Neuronal stem cell (in vitro differentiated cells): ENCODE measurements at regions not wholly inside any gene's neighbourhood (a gene's known extent, or its start where the extent isn't known, plus 50 kb on each side); places are given as distances from the start of the nearest gene placed in this dataset.
A peak's percentile ranks its signal among the peaks of the same experiment; 100 is the strongest.
"Not testable (repeated sequence)": the region's sequence is repeated elsewhere in the genome, so short reads cannot be mapped to it uniquely, and the experiment has no call there.

Experiments
- DNase-seq: peaks from one replicate; pipeline ENCODE4 v3.0.0-alpha.2; 2013; ENCODE audit warnings: low spot score
- H2AFZ ChIP-seq: one replicate; pipeline ENCODE4 v1.6.1; 2013; ENCODE audit warnings: mild to moderate bottlenecking, low read length, inconsistent platforms
- H2AK5ac ChIP-seq: 2 replicates; pipeline ENCODE4 v1.6.1; 2013; ENCODE audit warnings: low read depth, mild to moderate bottlenecking, inconsistent platforms, low read length, moderate library complexity, mixed read lengths
- H2BK120ac ChIP-seq: 2 replicates; pipeline ENCODE4 v1.6.1; 2013; ENCODE audit warnings: low read depth, mild to moderate bottlenecking, inconsistent platforms, low read length, moderate library complexity, mixed read lengths
- H2BK12ac ChIP-seq: one replicate; pipeline ENCODE4 v1.6.1; 2013; ENCODE audit warnings: low read length, inconsistent platforms
- H2BK15ac ChIP-seq: 2 replicates; pipeline ENCODE4 v1.6.1; 2013; ENCODE audit warnings: mild to moderate bottlenecking, low read length, inconsistent platforms, mixed read lengths
- H2BK5ac ChIP-seq: one replicate; pipeline ENCODE4 v1.6.1; 2013; ENCODE audit warnings: inconsistent platforms, mild to moderate bottlenecking, low read length, moderate library complexity
- H3K14ac ChIP-seq: one replicate; pipeline ENCODE4 v1.6.1; 2013; ENCODE audit warnings: low read length, inconsistent platforms
- H3K18ac ChIP-seq: 2 replicates; pipeline ENCODE4 v1.6.1; 2013; ENCODE audit warnings: low read length, inconsistent platforms
- H3K23ac ChIP-seq: 2 replicates; pipeline ENCODE4 v1.6.1; 2013; ENCODE audit warnings: low read depth, mild to moderate bottlenecking, mixed read lengths, low read length, inconsistent platforms; ENCODE audit not compliant: poor library complexity
- H3K27ac ChIP-seq: replicated peaks from 3 replicates; pipeline ENCODE4 v1.5.1; 2013; ENCODE audit warnings: low read length, inconsistent platforms
- H3K27me3 ChIP-seq, 3 experiments: 2 replicates each; pipeline ENCODE4 v1.6.1; 2013; ENCODE audit warnings: low read length in 3 of 3, mild to moderate bottlenecking in 2 of 3, inconsistent platforms in 1 of 3, low read depth in 1 of 3, mixed read lengths in 1 of 3, moderate library complexity in 1 of 3; ENCODE audit not compliant: control insufficient read depth in 3 of 3, insufficient read depth in 3 of 3
- H3K36me3 ChIP-seq, 2 donors: replicated peaks in 1 of 2; 2 replicates each; pipeline ENCODE4 v1.6.1; 2013; ENCODE audit warnings: low read length in 2 of 2; ENCODE audit not compliant: control insufficient read depth in 2 of 2, insufficient read depth in 2 of 2
- H3K4ac ChIP-seq: 2 replicates; pipeline ENCODE4 v1.6.1; 2013; ENCODE audit warnings: inconsistent platforms, mild to moderate bottlenecking, low read length, moderate library complexity
- H3K4me1 ChIP-seq, 2 donors: 1 replicate in 1 of 2; 2 replicates in 1 of 2; pipeline ENCODE4 v1.6.1; 2013; ENCODE audit warnings: low read length in 2 of 2, low read depth in 1 of 2; ENCODE audit not compliant: control insufficient read depth in 2 of 2, insufficient read depth in 1 of 2
- H3K4me2 ChIP-seq: one replicate; pipeline ENCODE4 v1.6.1; 2013; ENCODE audit warnings: mild to moderate bottlenecking, low read length, inconsistent platforms; ENCODE audit not compliant: insufficient read depth, poor library complexity, severe bottlenecking
- H3K4me3 ChIP-seq, 2 donors: 2 replicates each; pipeline ENCODE4 v1.5.1; 2013; ENCODE audit warnings: low read length in 2 of 2, mild to moderate bottlenecking in 2 of 2, inconsistent platforms in 1 of 2, moderate library complexity in 1 of 2
- H3K79me1 ChIP-seq: one replicate; pipeline ENCODE4 v1.6.1; 2013; ENCODE audit warnings: low read depth, mild to moderate bottlenecking, inconsistent platforms, low read length, moderate library complexity
- H3K9ac ChIP-seq: one replicate; pipeline ENCODE4 v1.6.1; 2013; ENCODE audit warnings: mild to moderate bottlenecking, low read depth, low read length, inconsistent platforms; ENCODE audit not compliant: poor library complexity
- H3K9me3 ChIP-seq, 2 donors: replicated peaks in 1 of 2; 2 replicates each; pipeline versions ENCODE3 to v1.6.1; 2013; ENCODE audit warnings: low read length in 2 of 2, mild to moderate bottlenecking in 2 of 2, inconsistent platforms in 1 of 2, low read depth in 1 of 2, mixed read lengths in 1 of 2, moderate library complexity in 1 of 2; ENCODE audit not compliant: control insufficient read depth in 2 of 2, insufficient read depth in 1 of 2
- H4K8ac ChIP-seq: one replicate; pipeline ENCODE4 v1.6.1; 2013; ENCODE audit warnings: low read depth, mild to moderate bottlenecking, inconsistent platforms, low read length, moderate library complexity
- H4K91ac ChIP-seq: one replicate; pipeline ENCODE4 v1.6.1; 2013; ENCODE audit warnings: low read length, low read depth, mild to moderate bottlenecking, inconsistent platforms; ENCODE audit not compliant: poor library complexity
- WGBS, 2 donors: extraction: QIAGEN DNeasy Blood & Tissue Kit; methylation state at CpG; one replicate each; pipeline ENCODE4 v1.1.7; 2013; ENCODE audit warnings: missing lambda C conversion rate in 2 of 2, mixed read lengths in 1 of 2; ENCODE audit not compliant: insufficient read length in 2 of 2, insufficient replicate concordance in 1 of 2; ENCODE audit errors: extremely low coverage in 2 of 2; 5-methylcytosine and 5-hydroxymethylcytosine counted together

DNA sequence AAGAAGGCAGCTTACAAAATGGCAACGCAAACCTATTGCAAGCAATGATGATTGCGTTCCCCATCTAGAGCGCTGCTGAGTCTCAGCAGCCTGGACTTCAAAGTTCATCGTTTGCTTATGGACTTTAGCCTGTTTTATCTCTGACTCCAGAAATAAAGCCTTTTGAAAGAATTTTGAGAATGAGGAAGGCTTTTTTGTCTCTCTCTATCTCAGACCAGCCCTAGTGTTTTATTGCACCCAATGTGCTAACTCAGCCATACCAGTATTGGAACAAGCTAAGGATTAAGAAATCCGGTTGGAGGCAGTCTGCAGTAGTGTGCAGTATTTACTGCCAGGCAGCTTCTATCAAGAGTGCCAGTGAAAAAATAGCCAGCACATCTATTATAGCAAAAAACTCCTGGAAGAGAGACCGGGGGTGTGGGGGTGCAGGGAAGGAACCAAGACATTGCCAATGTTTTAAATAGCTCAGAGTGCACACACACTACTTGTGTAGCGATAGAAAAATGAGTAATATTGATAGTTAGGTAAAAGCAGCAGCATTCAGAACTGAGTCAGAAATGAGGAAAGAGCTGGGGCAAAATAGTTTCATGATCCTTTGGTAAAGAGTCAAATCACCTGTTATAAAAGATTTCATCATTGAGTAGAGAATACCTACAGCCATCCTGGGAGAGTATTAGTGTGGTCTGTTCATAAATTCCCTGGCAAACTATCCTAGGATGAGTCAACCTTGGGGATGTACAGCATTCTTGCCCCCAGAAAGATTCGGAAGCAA lies 219.0 kb downstream of the ZNF608 start:
- H3K4ac ChIP-seq = no peak overlapping the region
- H4K91ac ChIP-seq = no peak overlapping the region
- no peak for DNase-seq
- no peaks in the 10 kb centered on the region for H3K36me3 ChIP-seq
- no peak overlapping the region for H3K23ac ChIP-seq
- no peak overlapping the region for H2BK5ac ChIP-seq
- no CpG with 5 or more reads among the region's 8 CpGs for WGBS, 2 donors
- H3K9ac ChIP-seq = no peak overlapping the region
- H3K27me3 ChIP-seq = no peaks in the 10 kb centered on the region
- no peak overlapping the region for H4K8ac ChIP-seq
- H3K27ac ChIP-seq = no peak overlapping the region
- no peak overlapping the region for H2AK5ac ChIP-seq
- peaks cover 0 to 2% of the 10 kb centered on the region in 2 donors for H3K9me3 ChIP-seq
- no peak overlapping the region for H3K4me3 ChIP-seq
- H2AFZ ChIP-seq = peak overlapping the region; percentile 45
- no peak overlapping the region for H3K14ac ChIP-seq
- H2BK120ac ChIP-seq = no peak overlapping the region
- H3K18ac ChIP-seq = no peak overlapping the region
- H2BK15ac ChIP-seq = no peak overlapping the region
- no peak overlapping the region for H2BK12ac ChIP-seq
- H3K4me2 ChIP-seq = no peak overlapping the region
- H3K4me1 ChIP-seq = no peaks in the 10 kb centered on the region
- H3K79me1 ChIP-seq = no peaks in the 10 kb centered on the region

DNA sequence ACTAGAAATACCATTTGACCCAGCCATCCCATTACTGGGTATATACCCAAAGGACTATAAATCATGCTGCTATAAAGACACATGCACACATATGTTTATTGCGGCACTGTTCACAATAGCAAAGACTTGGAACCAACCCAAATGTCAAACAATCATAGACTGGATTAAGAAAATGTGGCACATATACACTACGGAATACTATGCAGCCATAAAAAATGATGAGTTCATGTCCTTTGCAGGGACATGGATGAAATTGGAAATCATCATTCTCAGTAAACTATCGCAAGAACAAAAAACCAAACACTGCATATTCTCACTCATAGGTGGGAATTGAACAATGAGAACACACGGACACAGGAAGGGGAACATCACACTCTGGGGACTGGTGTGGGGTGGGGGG lies 220.4 kb downstream of the ZNF608 start:
- not testable (repeated sequence) for H3K27me3 ChIP-seq, H3K18ac ChIP-seq, H3K36me3 ChIP-seq, H2AK5ac ChIP-seq, H3K9me3 ChIP-seq, H3K23ac ChIP-seq, H3K79me1 ChIP-seq, H2BK12ac ChIP-seq, H3K14ac ChIP-seq, H3K4ac ChIP-seq, H3K27ac ChIP-seq, H4K8ac ChIP-seq, H2BK5ac ChIP-seq, H3K4me3 ChIP-seq, DNase-seq, H2BK15ac ChIP-seq, H3K4me2 ChIP-seq, H2BK120ac ChIP-seq, H3K4me1 ChIP-seq, H3K9ac ChIP-seq, H2AFZ ChIP-seq, H4K91ac ChIP-seq
- no CpG with 5 or more reads among the region's 4 CpGs for WGBS, 2 donors

DNA sequence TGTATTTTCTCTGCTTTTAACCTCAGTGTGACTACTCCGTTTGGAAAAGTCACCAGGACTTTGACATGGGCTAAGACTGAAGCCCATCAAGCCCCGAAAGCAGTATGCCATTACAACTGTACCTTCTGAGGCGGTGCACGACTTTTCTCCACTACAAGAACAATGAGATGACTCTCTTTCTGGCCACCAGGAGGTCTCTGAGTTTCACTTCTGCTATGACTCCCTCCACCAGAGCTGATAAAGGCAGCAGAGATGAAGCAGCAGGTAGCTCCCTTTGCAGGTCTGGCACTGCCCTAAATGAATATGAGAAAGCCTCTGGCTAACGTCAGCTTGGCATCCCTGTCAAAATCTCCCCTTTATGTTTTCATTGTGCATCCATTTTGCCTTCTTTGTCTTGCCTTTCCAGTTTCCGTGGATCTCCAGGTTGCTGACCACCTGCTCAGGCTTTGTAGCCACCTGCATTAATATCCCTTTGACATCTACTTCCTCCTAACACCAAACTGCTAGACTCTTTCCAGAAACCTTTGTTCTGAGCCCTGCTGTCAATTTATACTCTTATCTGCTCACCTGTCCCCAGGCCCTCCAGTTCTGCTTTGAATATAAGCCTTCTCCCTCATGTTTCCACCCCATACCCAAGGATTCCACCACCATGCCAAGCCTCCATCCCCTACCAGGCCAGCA lies 221.7 kb downstream of the ZNF608 start:
- WGBS, 2 donors = no CpG with 5 or more reads among the region's 6 CpGs
- Histone ChIP-seq H3K4me2 (no peak overlapping the region), H3K4me3 (no peak overlapping the region), H3K23ac (no peak overlapping the region), H4K91ac (no peak overlapping the region), H4K8ac (no peak overlapping the region), H3K36me3 (no peaks in the 10 kb centered on the region), H3K9me3 (peaks cover 0 to 4% of the 10 kb centered on the region in 2 donors), H2BK120ac (no peak overlapping the region), H3K27ac (no peak overlapping the region), H3K18ac (peak overlapping the region; percentile 12), H3K9ac (no peak overlapping the region), H2BK5ac (no peak overlapping the region), H2AK5ac (no peak overlapping the region), H2AFZ (no peak overlapping the region), H3K14ac (no peak overlapping the region), H3K27me3 (no peaks in the 10 kb centered on the region), H2BK12ac (no peak overlapping the region), H3K4me1 (no peaks in the 10 kb centered on the region), H3K79me1 (no peaks in the 10 kb centered on the region), H3K4ac (no peak overlapping the region), H2BK15ac (no peak overlapping the region)
- no peak for DNase-seq

- H3K27ac ChIP-seq = no peak overlapping the region
- peaks cover 0 to 4% of the 10 kb centered on the region in 2 donors for H3K9me3 ChIP-seq
- no peak overlapping the region for H3K14ac ChIP-seq
- H2AK5ac ChIP-seq = no peak overlapping the region
- no peak overlapping the region for H3K18ac ChIP-seq
- H3K36me3 ChIP-seq = no peaks in the 10 kb centered on the region
- no peak overlapping the region for H4K8ac ChIP-seq
- DNase-seq = no peak
- H3K79me1 ChIP-seq = no peaks in the 10 kb centered on the region
- H3K27me3 ChIP-seq = no peaks in the 10 kb centered on the region
- no peak overlapping the region for H3K4ac ChIP-seq
- no peak overlapping the region for H2BK5ac ChIP-seq
- H3K23ac ChIP-seq = no peak overlapping the region
- H3K9ac ChIP-seq = no peak overlapping the region
- no CpG with 5 or more reads among the region's 5 CpGs for WGBS, 2 donors
- H2BK120ac ChIP-seq = no peak overlapping the region
- H2BK15ac ChIP-seq = no peak overlapping the region
- H3K4me1 ChIP-seq = no peaks in the 10 kb centered on the region
- no peak overlapping the region for H3K4me3 ChIP-seq
- H2BK12ac ChIP-seq = no peak overlapping the region
- no peak overlapping the region for H2AFZ ChIP-seq
- no peak overlapping the region for H3K4me2 ChIP-seq
- H4K91ac ChIP-seq = no peak overlapping the region
Measured at GRCh38 chr5:124523897-124524296, 222.5 kb downstream of the ZNF608 start.
